ENCODE measurements at regions not wholly inside any gene's neighbourhood (a gene's known extent, or its start where the extent isn't known, plus 50 kb on each side); places are given as distances from the start of the nearest gene placed in this dataset.

- no peak for TF ChIP-seq CTCF (IDR thresholded peaks at IDR 0.05; ENCODE audit: insufficient read depth, low read depth, low read length)
- H3K4me3 ChIP-seq (ENCODE audit: low read depth, low read length) = no peak overlapping the region
- DNase-seq (ENCODE audit: low read depth) = no peak
Observed at GRCh38 chr5:118253225-118254061, 734.9 kb downstream of the DTWD2 start.

- DNase-seq (ENCODE audit: low read depth) = no peak
- TF ChIP-seq CTCF (IDR thresholded peaks at IDR 0.05; ENCODE audit: insufficient read depth, low read depth, low read length) = no peak
- H3K4me3 ChIP-seq (ENCODE audit: low read depth, low read length) = no peak overlapping the region
Observed at GRCh38 chr5:118249386-118249785, 739.0 kb downstream of the DTWD2 start.

GRCh38 chr5:118247458-118247857 is 740.9 kb downstream of the DTWD2 start:
- no peak for DNase-seq (ENCODE audit: low read depth)
- H3K4me3 ChIP-seq (ENCODE audit: low read depth, low read length) = no peak overlapping the region
- no peak for TF ChIP-seq CTCF (IDR thresholded peaks at IDR 0.05; ENCODE audit: insufficient read depth, low read depth, low read length)

- H3K4me3 ChIP-seq (ENCODE audit: low read depth, low read length) = no peak overlapping the region
- no peak for TF ChIP-seq CTCF (IDR thresholded peaks at IDR 0.05; ENCODE audit: insufficient read depth, low read depth, low read length)
- no peak for DNase-seq (ENCODE audit: low read depth)
Observed at GRCh38 chr5:118243613-118244012, 744.7 kb downstream of the DTWD2 start.

GRCh38 chr5:118243068-118243467 is 745.3 kb downstream of the DTWD2 start:
- DNase-seq (ENCODE audit: low read depth) = no peak
- no peak overlapping the region for H3K4me3 ChIP-seq (ENCODE audit: low read depth, low read length)
- TF ChIP-seq CTCF (IDR thresholded peaks at IDR 0.05; ENCODE audit: insufficient read depth, low read depth, low read length) = no peak

GRCh38 chr5:118236108-118236849 is 752.1 kb downstream of the DTWD2 start:
- no peak overlapping the region for H3K4me3 ChIP-seq (ENCODE audit: low read depth, low read length)
- TF ChIP-seq CTCF (IDR thresholded peaks at IDR 0.05; ENCODE audit: insufficient read depth, low read depth, low read length) = no peak
- DNase-seq (ENCODE audit: low read depth) = no peak
